K562 (cell line): ENCODE measurements at regions not wholly inside any gene's neighbourhood (a gene's known extent, or its start where the extent isn't known, plus 50 kb on each side); places are given as distances from the start of the nearest gene placed in this dataset.

Experiments
- ATAC-seq: fragments of 200-7000 bp; cut with Tn5 transposase; 3 replicates; pipeline ENCODE4 v1.9.1; 2020; ENCODE audit warnings: moderate library complexity
- BruUV-seq: library from RNA; stranded (reverse); fragments of 400-500 nt; replicated peaks from 2 replicates; lab custom pipeline; 2021; lab: Mats Ljungman, UMichigan
- CTCF ChIA-PET: fragments of 300-600 bp; formaldehyde crosslinking; extraction: SDS; loops from one replicate; lab custom pipeline; 2021; ENCODE audit warnings: low intra/inter-chr PET ratio; lab: Yijun Ruan, JAX
- POLR2A ChIA-PET: fragments of 300-600, 350-650 bp; sonication (Branson Sonifier 250); formaldehyde crosslinking; extraction: SDS; loops from one replicate; lab custom pipeline; 2021; ENCODE audit warnings: antibody characterized with exemption, inconsistent platforms; lab: Yijun Ruan, JAX
- DNase-seq, 4 experiments: peaks; one replicate each; pipeline versions ENCODE4 v3.0.0 to v3.0.0-alpha.2; 2011 to 2018; ENCODE audit warnings: low spot score in 3 of 4, mixed read lengths in 3 of 4; ENCODE audit errors: extremely low read depth in 1 of 4
- FAIRE-seq: peaks from 2 replicates; lab custom pipeline; 2011; peaks lifted over from hg19 to GRCh38; lab: Jason Lieb, UNC
- H2AFZ ChIP-seq: 2 replicates; pipeline ENCODE4 v1.6.0; 2011; ENCODE audit warnings: low read depth, low read length, control low read depth, inconsistent platforms
- H3K27ac ChIP-seq: fragments of 200-600 bp; 3 replicates; pipeline ENCODE4 v1.8.0; 2011; ENCODE audit warnings: low read depth, mild to moderate bottlenecking, control low read depth, inconsistent platforms, low read length, moderate library complexity, mixed read lengths; ENCODE audit errors: extremely low read depth
- H3K27me3 ChIP-seq, 2 experiments: fragments of 300-600 bp in 1 of 2; 2 replicates in 1 of 2; 3 replicates in 1 of 2; pipeline versions ENCODE4 v1.6.0 to v1.8.0; 2011; ENCODE audit warnings: inconsistent platforms in 2 of 2, low read length in 2 of 2, mild to moderate bottlenecking in 1 of 2, mixed read lengths in 1 of 2, moderate library complexity in 1 of 2; ENCODE audit not compliant: control insufficient read depth in 2 of 2, insufficient read depth in 2 of 2
- H3K36me3 ChIP-seq: fragments of 300-600 bp; 3 replicates; pipeline ENCODE4 v1.8.0; 2011; ENCODE audit warnings: mild to moderate bottlenecking, low read length, inconsistent platforms; ENCODE audit not compliant: control insufficient read depth, insufficient read depth
- H3K4me1 ChIP-seq, 2 experiments: fragments of 200-600 bp in 1 of 2; replicated peaks in 1 of 2; 2 replicates in 1 of 2; 3 replicates in 1 of 2; pipeline versions ENCODE4 v1.5.1 to v1.8.0; 2011; ENCODE audit warnings: inconsistent platforms in 2 of 2, low read length in 2 of 2, mild to moderate bottlenecking in 1 of 2, mixed read lengths in 1 of 2, moderate library complexity in 1 of 2; ENCODE audit not compliant: control insufficient read depth in 2 of 2, insufficient read depth in 2 of 2
- H3K4me2 ChIP-seq: 2 replicates; pipeline ENCODE4 v1.6.1; 2011; ENCODE audit warnings: low read length, control low read depth, inconsistent platforms, mixed read lengths; ENCODE audit not compliant: insufficient read depth
- H3K4me3 ChIP-seq: fragments of 200-600 bp; sonication (generic), shearing (Covaris generic); 2 replicates; pipeline ENCODE4 v1.5.1; 2016; ENCODE audit warnings: control low read depth, inconsistent platforms
- H3K79me2 ChIP-seq: fragments of 200-600 bp; 3 replicates; pipeline ENCODE4 v1.8.0; 2011; ENCODE audit warnings: low read length, inconsistent platforms; ENCODE audit not compliant: control insufficient read depth, insufficient read depth
- H3K9ac ChIP-seq, 2 experiments: 2 replicates each; pipeline versions ENCODE4 v1.6.0 to v1.6.1; 2011; ENCODE audit warnings: low read depth in 2 of 2, low read length in 2 of 2, control low read depth in 1 of 2, inconsistent platforms in 1 of 2, mild to moderate bottlenecking in 1 of 2, mixed read lengths in 1 of 2; ENCODE audit not compliant: insufficient read depth in 1 of 2
- H3K9me1 ChIP-seq: one replicate; pipeline ENCODE4 v1.6.0; 2011; ENCODE audit warnings: inconsistent platforms, mild to moderate bottlenecking, low read length, moderate library complexity; ENCODE audit not compliant: control insufficient read depth, insufficient read depth
- H3K9me3 ChIP-seq: replicated peaks from 2 replicates; pipeline ENCODE4 v1.5.1; 2011; ENCODE audit warnings: low read depth, low read length, inconsistent platforms; ENCODE audit not compliant: control insufficient read depth, insufficient read depth
- H4K20me1 ChIP-seq: replicated peaks from 2 replicates; pipeline ENCODE4 v1.6.1; 2011; ENCODE audit warnings: low read length, inconsistent platforms, mixed read lengths; ENCODE audit not compliant: control insufficient read depth, insufficient read depth
- CCAR2 ChIP-seq: fragments of 200-400 bp; formaldehyde crosslinking; IDR thresholded peaks from 2 replicates; pipeline ENCODE4 v1.6.1; 2017; ENCODE audit warnings: mild to moderate bottlenecking, low read depth, low read length
- EHMT2 ChIP-seq: fragments of 450-650 bp; IDR thresholded peaks from 2 replicates; pipeline ENCODE4 v1.6.1; 2018; ENCODE audit warnings: antibody characterized with exemption
- FIP1L1 ChIP-seq: fragments of 200-400 bp; formaldehyde crosslinking; IDR thresholded peaks from 2 replicates; pipeline ENCODE4 v1.6.1; 2018; ENCODE audit warnings: mild to moderate bottlenecking, low read depth, low read length; ENCODE audit not compliant: poor library complexity, severe bottlenecking
- FOXJ2 ChIP-seq: fragments of 200-800 bp; sonication (Bioruptor generic); IDR thresholded peaks from 2 replicates; pipeline ENCODE4 v1.6.1; 2016; ENCODE audit warnings: missing genetic modification characterization, missing compliant biosample characterization
- FOXM1 ChIP-seq, 2 experiments: fragments of 450-650 bp in 1 of 2; sonication (generic) in 1 of 2; formaldehyde crosslinking in 1 of 2; IDR thresholded peaks; 2 replicates each; pipeline versions ENCODE4 v1.6.1 to v1.9.0; 2017 to 2022; ENCODE audit warnings: low read depth in 2 of 2, mild to moderate bottlenecking in 2 of 2, missing genetic modification reagents in 1 of 2, moderate library complexity in 1 of 2
- POLR2B ChIP-seq: fragments of 450-650 bp; IDR thresholded peaks from 2 replicates; pipeline ENCODE4 v1.6.1; 2018; ENCODE audit warnings: low read depth; ENCODE audit not compliant: partially characterized antibody
- RFX5 ChIP-seq: IDR thresholded peaks from 2 replicates; pipeline ENCODE4 v1.6.1; 2011; ENCODE audit warnings: low read depth, mild to moderate bottlenecking, improper control_type of control experiment, low read length
- TAL1 ChIP-seq: fragments of 450-650 bp; IDR thresholded peaks from 2 replicates; pipeline ENCODE4 v1.6.1; 2016; ENCODE audit warnings: mild to moderate bottlenecking
- WGBS: fragments of 100-300 bp; shearing (Covaris generic); methylation state at CpG from one replicate; pipeline ENCODE4 v1.1.6; 2016; ENCODE audit warnings: low coverage, mixed read lengths; ENCODE audit not compliant: insufficient coverage; ENCODE audit errors: missing lambda C conversion rate; 5-methylcytosine and 5-hydroxymethylcytosine counted together
- in situ Hi-C: fragments of 300-500 bp; cut with MboI; formaldehyde crosslinking; loops from 4 replicates; pipeline ENCODE4 v1.15.0; 2018; ENCODE audit warnings: inconsistent platforms, mixed read lengths
- intact Hi-C: fragments of 100-400 bp; cut with micrococcal nuclease; formaldehyde crosslinking; loops from 2 replicates; pipeline ENCODE4 v1.14.2; 2022
- TF ChIP-seq, protein P1 (sequence below), 2 experiments: fragments of 450-650 bp in 1 of 2; IDR thresholded peaks; 2 replicates each; pipeline ENCODE4 v1.6.1; 2011 to 2017; ENCODE audit warnings: low read depth in 2 of 2, antibody characterized with exemption in 1 of 2, borderline replicate concordance in 1 of 2, low read length in 1 of 2, mild to moderate bottlenecking in 1 of 2, mixed read lengths in 1 of 2; ENCODE audit not compliant: control insufficient read depth in 1 of 2
- TF ChIP-seq, protein P2 (sequence below): sonication (generic); formaldehyde crosslinking; IDR thresholded peaks from 2 replicates; pipeline ENCODE4 v1.8.1; 2023; ENCODE audit warnings: mild to moderate bottlenecking, missing genetic modification reagents

DNA sequence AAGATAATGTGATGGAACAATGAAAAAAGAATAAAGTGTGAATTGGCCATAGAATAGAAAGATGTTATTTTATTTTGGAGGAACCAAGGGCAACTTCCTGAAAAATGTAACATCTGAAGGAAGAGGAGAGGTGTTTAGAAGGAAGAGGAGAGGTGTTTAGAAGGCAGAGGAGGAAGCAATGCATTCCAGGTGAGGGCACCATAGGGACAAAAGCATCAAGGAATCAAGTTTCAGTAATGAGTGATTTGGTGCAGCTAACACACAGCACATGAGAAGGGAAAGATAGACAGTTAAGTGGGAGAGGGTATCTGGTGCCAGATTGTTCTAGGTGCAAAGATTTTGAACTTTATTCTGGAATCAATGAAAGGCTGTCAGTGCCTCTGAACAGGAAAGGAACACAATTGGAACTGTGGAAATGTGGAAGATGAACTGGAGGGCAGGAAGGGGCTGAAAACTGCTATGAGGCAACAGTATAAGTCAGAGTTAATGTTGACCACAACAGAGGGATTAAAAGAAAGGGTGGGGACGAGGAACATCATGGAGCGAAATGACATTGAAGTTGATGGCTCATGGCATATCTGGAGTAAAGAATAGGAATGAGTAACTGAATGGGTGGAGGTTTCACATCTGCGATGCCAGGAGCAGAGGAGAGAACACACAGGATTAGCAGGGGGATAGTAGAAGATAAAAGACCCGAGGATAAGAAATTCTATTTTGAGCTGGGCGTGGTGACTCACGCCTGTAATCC lies 326.6 kb downstream of the LRIG3 start:
- Histone ChIP-seq H3K79me2 (no peaks in the 10 kb centered on the region), H3K9ac (no peak overlapping the region), H3K27ac (no peak overlapping the region), H2AFZ (no peak overlapping the region), H3K27me3 (no peaks in the 10 kb centered on the region), H3K4me2 (no peak overlapping the region), H3K36me3 (no peaks in the 10 kb centered on the region), H4K20me1 (no peaks in the 10 kb centered on the region), H3K9me1 (no peaks in the 10 kb centered on the region), H3K4me1 (no peaks in the 10 kb centered on the region), H3K4me3 (no peak overlapping the region), H3K9me3 (no peaks in the 10 kb centered on the region)
- WGBS = 1% methylated on average over 5 of the region's 6 CpGs
- no TSS peak for BruUV-seq
- intact Hi-C loops = no loop called here
- ChIA-PET CTCF (no interaction called here), POLR2A (no interaction called here)
- ATAC-seq (no peak), DNase-seq (no peak), FAIRE-seq (no peak)
- TF ChIP-seq, protein P1, sequence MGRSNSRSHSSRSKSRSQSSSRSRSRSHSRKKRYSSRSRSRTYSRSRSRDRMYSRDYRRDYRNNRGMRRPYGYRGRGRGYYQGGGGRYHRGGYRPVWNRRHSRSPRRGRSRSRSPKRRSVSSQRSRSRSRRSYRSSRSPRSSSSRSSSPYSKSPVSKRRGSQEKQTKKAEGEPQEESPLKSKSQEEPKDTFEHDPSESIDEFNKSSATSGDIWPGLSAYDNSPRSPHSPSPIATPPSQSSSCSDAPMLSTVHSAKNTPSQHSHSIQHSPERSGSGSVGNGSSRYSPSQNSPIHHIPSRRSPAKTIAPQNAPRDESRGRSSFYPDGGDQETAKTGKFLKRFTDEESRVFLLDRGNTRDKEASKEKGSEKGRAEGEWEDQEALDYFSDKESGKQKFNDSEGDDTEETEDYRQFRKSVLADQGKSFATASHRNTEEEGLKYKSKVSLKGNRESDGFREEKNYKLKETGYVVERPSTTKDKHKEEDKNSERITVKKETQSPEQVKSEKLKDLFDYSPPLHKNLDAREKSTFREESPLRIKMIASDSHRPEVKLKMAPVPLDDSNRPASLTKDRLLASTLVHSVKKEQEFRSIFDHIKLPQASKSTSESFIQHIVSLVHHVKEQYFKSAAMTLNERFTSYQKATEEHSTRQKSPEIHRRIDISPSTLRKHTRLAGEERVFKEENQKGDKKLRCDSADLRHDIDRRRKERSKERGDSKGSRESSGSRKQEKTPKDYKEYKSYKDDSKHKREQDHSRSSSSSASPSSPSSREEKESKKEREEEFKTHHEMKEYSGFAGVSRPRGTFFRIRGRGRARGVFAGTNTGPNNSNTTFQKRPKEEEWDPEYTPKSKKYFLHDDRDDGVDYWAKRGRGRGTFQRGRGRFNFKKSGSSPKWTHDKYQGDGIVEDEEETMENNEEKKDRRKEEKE (IDR thresholded peaks at IDR 0.05; ENCODE audit: borderline replicate concordance in 1 of 2, control insufficient read depth in 1 of 2, low read depth in 2 of 2, low read length in 1 of 2) = no peak
- no peak for TF ChIP-seq RFX5
- TF ChIP-seq CCAR2 = no peak
- no peak for TF ChIP-seq FOXM1 (IDR thresholded peaks at IDR 0.05; ENCODE audit: low read depth)
- TF ChIP-seq FOXM1 (CRISPR knock-in tag; IDR thresholded peaks at IDR 0.05; ENCODE audit: low read depth) = no peak
- TF ChIP-seq FOXJ2 = no peak
- TF ChIP-seq FIP1L1 = no peak
- TF ChIP-seq POLR2B = no peak
- TF ChIP-seq, protein P2, sequence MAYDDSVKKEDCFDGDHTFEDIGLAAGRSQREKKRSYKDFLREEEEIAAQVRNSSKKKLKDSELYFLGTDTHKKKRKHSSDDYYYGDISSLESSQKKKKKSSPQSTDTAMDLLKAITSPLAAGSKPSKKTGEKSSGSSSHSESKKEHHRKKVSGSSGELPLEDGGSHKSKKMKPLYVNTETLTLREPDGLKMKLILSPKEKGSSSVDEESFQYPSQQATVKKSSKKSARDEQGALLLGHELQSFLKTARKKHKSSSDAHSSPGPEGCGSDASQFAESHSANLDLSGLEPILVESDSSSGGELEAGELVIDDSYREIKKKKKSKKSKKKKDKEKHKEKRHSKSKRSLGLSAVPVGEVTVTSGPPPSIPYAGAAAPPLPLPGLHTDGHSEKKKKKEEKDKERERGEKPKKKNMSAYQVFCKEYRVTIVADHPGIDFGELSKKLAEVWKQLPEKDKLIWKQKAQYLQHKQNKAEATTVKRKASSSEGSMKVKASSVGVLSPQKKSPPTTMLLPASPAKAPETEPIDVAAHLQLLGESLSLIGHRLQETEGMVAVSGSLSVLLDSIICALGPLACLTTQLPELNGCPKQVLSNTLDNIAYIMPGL (CRISPR knock-in tag) = no peak
- no peak for TF ChIP-seq EHMT2
- TF ChIP-seq TAL1 = no peak
- in situ Hi-C loops = no loop called here
